HCT116 (cell line): ENCODE measurements at regions not wholly inside any gene's neighbourhood (a gene's known extent, or its start where the extent isn't known, plus 50 kb on each side); places are given as distances from the start of the nearest gene placed in this dataset.

ENCODE experiments used
- POLR2A ChIP-seq: IDR thresholded peaks from 2 replicates; pipeline ENCODE4 v1.7.0; 2011; ENCODE audit warnings: borderline replicate concordance; ENCODE audit not compliant: insufficient read depth, insufficient read length; ENCODE audit errors: extremely low read depth
- POLR2AphosphoS5 ChIP-seq: IDR thresholded peaks from 2 replicates; pipeline ENCODE4 v1.6.1; 2011; ENCODE audit warnings: mild to moderate bottlenecking, low read depth, low read length, moderate library complexity

- no peak for TF ChIP-seq POLR2A
- TF ChIP-seq POLR2AphosphoS5: no peak
Measured at GRCh38 chr17:55909776-55910175, 158.9 kb downstream of the PCTP start.
